ENCODE measurements at regions not wholly inside any gene's neighbourhood (a gene's known extent, or its start where the extent isn't known, plus 50 kb on each side); places are given as distances from the start of the nearest gene placed in this dataset.

DNA sequence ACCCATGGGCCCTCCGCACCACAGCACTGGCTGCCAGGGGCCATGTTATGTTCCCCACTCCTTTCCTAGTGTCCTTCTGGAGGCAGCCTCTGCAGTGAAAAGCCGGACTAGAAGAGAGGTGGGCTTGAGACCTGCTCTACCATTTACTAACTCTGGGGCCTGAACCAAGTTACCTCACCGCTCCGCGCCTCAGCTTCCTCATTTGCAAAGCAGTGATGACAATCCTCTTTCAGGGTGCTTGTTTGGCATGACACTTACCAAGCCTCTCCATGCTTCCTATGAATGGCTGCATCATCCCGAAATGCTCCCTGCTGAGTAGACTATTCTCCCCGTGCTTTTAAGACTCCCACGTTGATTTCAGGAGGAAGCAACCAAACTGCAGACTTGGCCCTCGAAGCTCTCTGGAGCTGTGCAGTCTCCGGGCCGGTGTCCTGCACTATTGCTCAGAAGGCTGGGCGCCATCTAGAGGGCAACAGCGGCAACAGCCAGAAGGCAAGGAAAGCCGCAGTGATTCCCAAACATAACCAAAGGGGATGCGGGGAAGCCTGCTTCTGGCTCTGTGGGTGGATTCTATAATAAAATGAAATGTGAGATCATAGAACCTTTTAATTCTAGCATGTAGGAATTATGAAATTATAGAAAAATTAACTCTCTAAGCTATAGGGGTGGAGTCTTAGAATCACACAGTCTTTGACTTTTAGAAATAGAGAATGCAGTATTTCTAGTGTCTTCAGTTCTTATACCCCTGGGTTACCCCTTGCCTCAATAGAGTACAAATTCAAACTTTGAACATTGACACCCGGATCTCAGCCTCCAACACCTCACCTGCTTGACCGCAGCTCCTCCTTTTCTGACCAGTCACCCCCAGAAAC lies 599.8 kb upstream of the BRINP1 start:
- TF ChIP-seq ZBTB20 (tag by site-specific recombination; IDR thresholded peaks at IDR 0.05): no peak
- TF ChIP-seq TRIM28 (IDR thresholded peaks at IDR 0.05; ENCODE audit: borderline replicate concordance, low read length): no peak
- TF ChIP-seq, protein P1, sequence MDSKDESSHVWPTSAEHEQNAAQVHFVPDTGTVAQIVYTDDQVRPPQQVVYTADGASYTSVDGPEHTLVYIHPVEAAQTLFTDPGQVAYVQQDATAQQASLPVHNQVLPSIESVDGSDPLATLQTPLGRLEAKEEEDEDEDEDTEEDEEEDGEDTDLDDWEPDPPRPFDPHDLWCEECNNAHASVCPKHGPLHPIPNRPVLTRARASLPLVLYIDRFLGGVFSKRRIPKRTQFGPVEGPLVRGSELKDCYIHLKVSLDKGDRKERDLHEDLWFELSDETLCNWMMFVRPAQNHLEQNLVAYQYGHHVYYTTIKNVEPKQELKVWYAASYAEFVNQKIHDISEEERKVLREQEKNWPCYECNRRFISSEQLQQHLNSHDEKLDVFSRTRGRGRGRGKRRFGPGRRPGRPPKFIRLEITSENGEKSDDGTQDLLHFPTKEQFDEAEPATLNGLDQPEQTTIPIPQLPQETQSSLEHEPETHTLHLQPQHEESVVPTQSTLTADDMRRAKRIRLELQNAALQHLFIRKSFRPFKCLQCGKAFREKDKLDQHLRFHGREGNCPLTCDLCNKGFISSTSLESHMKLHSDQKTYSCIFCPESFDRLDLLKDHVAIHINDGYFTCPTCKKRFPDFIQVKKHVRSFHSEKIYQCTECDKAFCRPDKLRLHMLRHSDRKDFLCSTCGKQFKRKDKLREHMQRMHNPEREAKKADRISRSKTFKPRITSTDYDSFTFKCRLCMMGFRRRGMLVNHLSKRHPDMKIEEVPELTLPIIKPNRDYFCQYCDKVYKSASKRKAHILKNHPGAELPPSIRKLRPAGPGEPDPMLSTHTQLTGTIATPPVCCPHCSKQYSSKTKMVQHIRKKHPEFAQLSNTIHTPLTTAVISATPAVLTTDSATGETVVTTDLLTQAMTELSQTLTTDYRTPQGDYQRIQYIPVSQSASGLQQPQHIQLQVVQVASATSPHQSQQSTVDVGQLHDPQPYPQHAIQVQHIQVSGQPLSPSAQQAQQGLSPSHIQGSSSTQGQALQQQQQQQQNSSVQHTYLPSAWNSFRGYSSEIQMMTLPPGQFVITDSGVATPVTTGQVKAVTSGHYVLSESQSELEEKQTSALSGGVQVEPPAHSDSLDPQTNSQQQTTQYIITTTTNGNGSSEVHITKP (tag by site-specific recombination; IDR thresholded peaks at IDR 0.05): no peak
- TF ChIP-seq ZNF114 (tag by site-specific recombination; IDR thresholded peaks at IDR 0.05): no peak
- no peak for TF ChIP-seq ZNF221 (tag by site-specific recombination; IDR thresholded peaks at IDR 0.05; ENCODE audit: borderline replicate concordance)
- TF ChIP-seq, protein P2, sequence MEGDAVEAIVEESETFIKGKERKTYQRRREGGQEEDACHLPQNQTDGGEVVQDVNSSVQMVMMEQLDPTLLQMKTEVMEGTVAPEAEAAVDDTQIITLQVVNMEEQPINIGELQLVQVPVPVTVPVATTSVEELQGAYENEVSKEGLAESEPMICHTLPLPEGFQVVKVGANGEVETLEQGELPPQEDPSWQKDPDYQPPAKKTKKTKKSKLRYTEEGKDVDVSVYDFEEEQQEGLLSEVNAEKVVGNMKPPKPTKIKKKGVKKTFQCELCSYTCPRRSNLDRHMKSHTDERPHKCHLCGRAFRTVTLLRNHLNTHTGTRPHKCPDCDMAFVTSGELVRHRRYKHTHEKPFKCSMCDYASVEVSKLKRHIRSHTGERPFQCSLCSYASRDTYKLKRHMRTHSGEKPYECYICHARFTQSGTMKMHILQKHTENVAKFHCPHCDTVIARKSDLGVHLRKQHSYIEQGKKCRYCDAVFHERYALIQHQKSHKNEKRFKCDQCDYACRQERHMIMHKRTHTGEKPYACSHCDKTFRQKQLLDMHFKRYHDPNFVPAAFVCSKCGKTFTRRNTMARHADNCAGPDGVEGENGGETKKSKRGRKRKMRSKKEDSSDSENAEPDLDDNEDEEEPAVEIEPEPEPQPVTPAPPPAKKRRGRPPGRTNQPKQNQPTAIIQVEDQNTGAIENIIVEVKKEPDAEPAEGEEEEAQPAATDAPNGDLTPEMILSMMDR (tag by site-specific recombination; IDR thresholded peaks at IDR 0.05): 0 out of 2 replicates have a peak, but pooled peaks have one; percentile 13
- TF ChIP-seq, protein P3, sequence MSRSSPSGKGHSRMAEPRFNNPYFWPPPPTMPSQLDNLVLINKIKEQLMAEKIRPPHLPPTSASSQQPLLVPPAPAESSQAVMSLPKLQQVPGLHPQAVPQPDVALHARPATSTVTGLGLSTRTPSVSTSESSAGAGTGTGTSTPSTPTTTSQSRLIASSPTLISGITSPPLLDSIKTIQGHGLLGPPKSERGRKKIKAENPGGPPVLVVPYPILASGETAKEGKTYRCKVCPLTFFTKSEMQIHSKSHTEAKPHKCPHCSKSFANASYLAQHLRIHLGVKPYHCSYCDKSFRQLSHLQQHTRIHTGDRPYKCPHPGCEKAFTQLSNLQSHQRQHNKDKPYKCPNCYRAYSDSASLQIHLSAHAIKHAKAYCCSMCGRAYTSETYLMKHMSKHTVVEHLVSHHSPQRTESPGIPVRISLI (tag by site-specific recombination; IDR thresholded peaks at IDR 0.05): no peak
- no peak for TF ChIP-seq BCL11B (tag by site-specific recombination; IDR thresholded peaks at IDR 0.05; ENCODE audit: low read depth)
- TF ChIP-seq ZNF175 (tag by site-specific recombination; IDR thresholded peaks at IDR 0.05): no peak
- TF ChIP-seq, protein P4, sequence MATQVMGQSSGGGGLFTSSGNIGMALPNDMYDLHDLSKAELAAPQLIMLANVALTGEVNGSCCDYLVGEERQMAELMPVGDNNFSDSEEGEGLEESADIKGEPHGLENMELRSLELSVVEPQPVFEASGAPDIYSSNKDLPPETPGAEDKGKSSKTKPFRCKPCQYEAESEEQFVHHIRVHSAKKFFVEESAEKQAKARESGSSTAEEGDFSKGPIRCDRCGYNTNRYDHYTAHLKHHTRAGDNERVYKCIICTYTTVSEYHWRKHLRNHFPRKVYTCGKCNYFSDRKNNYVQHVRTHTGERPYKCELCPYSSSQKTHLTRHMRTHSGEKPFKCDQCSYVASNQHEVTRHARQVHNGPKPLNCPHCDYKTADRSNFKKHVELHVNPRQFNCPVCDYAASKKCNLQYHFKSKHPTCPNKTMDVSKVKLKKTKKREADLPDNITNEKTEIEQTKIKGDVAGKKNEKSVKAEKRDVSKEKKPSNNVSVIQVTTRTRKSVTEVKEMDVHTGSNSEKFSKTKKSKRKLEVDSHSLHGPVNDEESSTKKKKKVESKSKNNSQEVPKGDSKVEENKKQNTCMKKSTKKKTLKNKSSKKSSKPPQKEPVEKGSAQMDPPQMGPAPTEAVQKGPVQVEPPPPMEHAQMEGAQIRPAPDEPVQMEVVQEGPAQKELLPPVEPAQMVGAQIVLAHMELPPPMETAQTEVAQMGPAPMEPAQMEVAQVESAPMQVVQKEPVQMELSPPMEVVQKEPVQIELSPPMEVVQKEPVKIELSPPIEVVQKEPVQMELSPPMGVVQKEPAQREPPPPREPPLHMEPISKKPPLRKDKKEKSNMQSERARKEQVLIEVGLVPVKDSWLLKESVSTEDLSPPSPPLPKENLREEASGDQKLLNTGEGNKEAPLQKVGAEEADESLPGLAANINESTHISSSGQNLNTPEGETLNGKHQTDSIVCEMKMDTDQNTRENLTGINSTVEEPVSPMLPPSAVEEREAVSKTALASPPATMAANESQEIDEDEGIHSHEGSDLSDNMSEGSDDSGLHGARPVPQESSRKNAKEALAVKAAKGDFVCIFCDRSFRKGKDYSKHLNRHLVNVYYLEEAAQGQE (tag by site-specific recombination; IDR thresholded peaks at IDR 0.05): no peak
- TF ChIP-seq, protein P5, sequence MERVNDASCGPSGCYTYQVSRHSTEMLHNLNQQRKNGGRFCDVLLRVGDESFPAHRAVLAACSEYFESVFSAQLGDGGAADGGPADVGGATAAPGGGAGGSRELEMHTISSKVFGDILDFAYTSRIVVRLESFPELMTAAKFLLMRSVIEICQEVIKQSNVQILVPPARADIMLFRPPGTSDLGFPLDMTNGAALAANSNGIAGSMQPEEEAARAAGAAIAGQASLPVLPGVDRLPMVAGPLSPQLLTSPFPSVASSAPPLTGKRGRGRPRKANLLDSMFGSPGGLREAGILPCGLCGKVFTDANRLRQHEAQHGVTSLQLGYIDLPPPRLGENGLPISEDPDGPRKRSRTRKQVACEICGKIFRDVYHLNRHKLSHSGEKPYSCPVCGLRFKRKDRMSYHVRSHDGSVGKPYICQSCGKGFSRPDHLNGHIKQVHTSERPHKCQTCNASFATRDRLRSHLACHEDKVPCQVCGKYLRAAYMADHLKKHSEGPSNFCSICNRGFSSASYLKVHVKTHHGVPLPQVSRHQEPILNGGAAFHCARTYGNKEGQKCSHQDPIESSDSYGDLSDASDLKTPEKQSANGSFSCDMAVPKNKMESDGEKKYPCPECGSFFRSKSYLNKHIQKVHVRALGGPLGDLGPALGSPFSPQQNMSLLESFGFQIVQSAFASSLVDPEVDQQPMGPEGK (tag by site-specific recombination; IDR thresholded peaks at IDR 0.05): no peak
- TF ChIP-seq ZNF621 (tag by site-specific recombination; IDR thresholded peaks at IDR 0.05): no peak

Data from HEK293 (cell line).